C4-2B (cell line): ENCODE measurements at regions not wholly inside any gene's neighbourhood (a gene's known extent, or its start where the extent isn't known, plus 50 kb on each side); places are given as distances from the start of the nearest gene placed in this dataset.

Experiments
- H3K27ac ChIP-seq: fragments of 450-650 bp; 2 replicates; pipeline ENCODE4 v1.5.1; 2017
- CTCF ChIP-seq: fragments of 450-650 bp; conservative IDR thresholded peaks from 2 replicates; pipeline ENCODE4 v1.5.1; 2017; ENCODE audit warnings: mild to moderate bottlenecking
- ZFX ChIP-seq: fragments of 450-650 bp; IDR thresholded peaks from 2 replicates; pipeline ENCODE4 v1.6.1; 2017

GRCh38 chr4:158313566-158313965 is 103.3 kb downstream of the TMEM144 start:
- no peak overlapping the region for H3K27ac ChIP-seq
- no peak for TF ChIP-seq ZFX
- no peak for TF ChIP-seq CTCF

- no peak overlapping the region for H3K27ac ChIP-seq
- no peak for TF ChIP-seq CTCF
- TF ChIP-seq ZFX = no peak
Observed at GRCh38 chr4:158314756-158315487, 104.6 kb downstream of the TMEM144 start.

GRCh38 chr4:158315706-158316105 is 105.4 kb downstream of the TMEM144 start:
- no peak for TF ChIP-seq CTCF
- TF ChIP-seq ZFX = no peak
- H3K27ac ChIP-seq = no peak overlapping the region

- H3K27ac ChIP-seq = no peak overlapping the region
- TF ChIP-seq CTCF (no peak), ZFX (no peak)
Observed at GRCh38 chr4:158316264-158316663, 106.0 kb downstream of the TMEM144 start.

- no peak for TF ChIP-seq CTCF
- no peak for TF ChIP-seq ZFX
- H3K27ac ChIP-seq = no peak overlapping the region
Observed at GRCh38 chr4:158319880-158320279, 109.6 kb downstream of the TMEM144 start.

GRCh38 chr4:158322109-158322508 is 111.8 kb downstream of the TMEM144 start:
- no peak overlapping the region for H3K27ac ChIP-seq
- TF ChIP-seq CTCF (no peak), ZFX (no peak)

- H3K27ac ChIP-seq = no peak overlapping the region
- TF ChIP-seq CTCF (no peak), ZFX (no peak)
Observed at GRCh38 chr4:158327525-158327924, 117.2 kb downstream of the TMEM144 start.
